Keratinocyte (primary cell): ENCODE measurements at regions not wholly inside any gene's neighbourhood (a gene's known extent, or its start where the extent isn't known, plus 50 kb on each side); places are given as distances from the start of the nearest gene placed in this dataset.
"Not testable (repeated sequence)": the region's sequence is repeated elsewhere in the genome, so short reads cannot be mapped to it uniquely, and the experiment has no call there.

Source experiments
- DNase-seq: peaks from one replicate; pipeline ENCODE4 v3.0.0-alpha.2; 2011; ENCODE audit warnings: low read depth, missing footprints, low spot score
- FAIRE-seq: peaks from 2 replicates; lab custom pipeline; 2011; peaks lifted over from hg19 to GRCh38; lab: Jason Lieb, UNC
- H2AFZ ChIP-seq: 2 replicates; pipeline ENCODE4 v1.6.0; 2012; ENCODE audit warnings: low read length, control low read depth, inconsistent platforms; ENCODE audit not compliant: control insufficient read depth
- H3K27ac ChIP-seq: 2 replicates; pipeline ENCODE4 v1.5.1; 2011; ENCODE audit warnings: low read length; ENCODE audit not compliant: control insufficient read depth, insufficient read depth
- H3K27me3 ChIP-seq: 3 replicates; pipeline ENCODE4 v1.6.0; 2011; ENCODE audit warnings: low read length; ENCODE audit not compliant: control insufficient read depth, insufficient read depth; ENCODE audit errors: extremely low read depth
- H3K36me3 ChIP-seq, 2 experiments: 2 replicates in 1 of 2; 3 replicates in 1 of 2; pipeline ENCODE4 v1.5.1; 2011; ENCODE audit warnings: low read length in 2 of 2, mild to moderate bottlenecking in 1 of 2; ENCODE audit not compliant: control insufficient read depth in 2 of 2, insufficient read depth in 2 of 2; ENCODE audit errors: extremely low read depth in 1 of 2
- H3K4me1 ChIP-seq: 3 replicates; pipeline ENCODE4 v1.5.1; 2011; ENCODE audit warnings: low read length; ENCODE audit not compliant: control insufficient read depth, insufficient read depth; ENCODE audit errors: extremely low read depth
- H3K4me2 ChIP-seq: 3 replicates; pipeline ENCODE4 v1.6.0; 2011; ENCODE audit warnings: low read depth, low read length; ENCODE audit not compliant: control insufficient read depth, insufficient read depth; ENCODE audit errors: extremely low read depth
- H3K4me3 ChIP-seq, 3 experiments: fragments of 200-600 bp in 1 of 3; sonication (generic) in 1 of 3; 2 replicates in 2 of 3; 3 replicates in 1 of 3; pipeline ENCODE4 v1.5.1; 2011 to 2016; ENCODE audit warnings: low read length in 3 of 3, mild to moderate bottlenecking in 3 of 3, control low read depth in 2 of 3, inconsistent platforms in 1 of 3, low read depth in 1 of 3, mixed read lengths in 1 of 3, mixed run types in 1 of 3, moderate library complexity in 1 of 3; ENCODE audit not compliant: control insufficient read depth in 2 of 3, insufficient read depth in 2 of 3; ENCODE audit errors: extremely low read depth in 1 of 3
- H3K79me2 ChIP-seq: 2 replicates; pipeline ENCODE4 v1.6.0; 2012; ENCODE audit warnings: low read length; ENCODE audit not compliant: control insufficient read depth, insufficient read depth
- H3K9ac ChIP-seq: 3 replicates; pipeline ENCODE4 v1.6.0; 2011; ENCODE audit warnings: low read length; ENCODE audit not compliant: control insufficient read depth, insufficient read depth; ENCODE audit errors: extremely low read depth
- H3K9me1 ChIP-seq: 3 replicates; pipeline ENCODE4 v1.6.0; 2011; ENCODE audit warnings: low read length; ENCODE audit not compliant: control insufficient read depth, insufficient read depth; ENCODE audit errors: extremely low read depth
- H3K9me3 ChIP-seq: 2 replicates; pipeline ENCODE4 v1.5.1; 2012; ENCODE audit warnings: low read depth, low read length; ENCODE audit not compliant: control insufficient read depth
- H4K20me1 ChIP-seq: 3 replicates; pipeline ENCODE4 v1.6.0; 2011; ENCODE audit warnings: low read length; ENCODE audit not compliant: control insufficient read depth, insufficient read depth; ENCODE audit errors: extremely low read depth
- EZH2 ChIP-seq: IDR thresholded peaks from one replicate; pipeline ENCODE4 v1.6.1; 2012; ENCODE audit warnings: inconsistent platforms, mild to moderate bottlenecking, low read length, moderate library complexity
- dilution Hi-C: fragments of 300-500 bp; cut with MboI; formaldehyde crosslinking; loops from one replicate; pipeline ENCODE4 v1.7.0; 2020; ENCODE audit warnings: low sequenced_read_pairs; ENCODE audit not compliant: extremely low pct_ligation_motif_present
- TF ChIP-seq, protein P1 (sequence below), 3 experiments: IDR thresholded peaks in 1 of 3; conservative IDR thresholded peaks in 1 of 3; optimal IDR thresholded peaks in 1 of 3; 2 replicates in 2 of 3; 3 replicates in 1 of 3; pipeline versions ENCODE3 to v1.5.1; 2011; ENCODE audit warnings: low read length in 3 of 3, mild to moderate bottlenecking in 3 of 3, moderate library complexity in 2 of 3, control low read depth in 1 of 3, inconsistent platforms in 1 of 3; ENCODE audit not compliant: insufficient read depth in 2 of 3; ENCODE audit errors: extremely low read depth in 1 of 3

DNA sequence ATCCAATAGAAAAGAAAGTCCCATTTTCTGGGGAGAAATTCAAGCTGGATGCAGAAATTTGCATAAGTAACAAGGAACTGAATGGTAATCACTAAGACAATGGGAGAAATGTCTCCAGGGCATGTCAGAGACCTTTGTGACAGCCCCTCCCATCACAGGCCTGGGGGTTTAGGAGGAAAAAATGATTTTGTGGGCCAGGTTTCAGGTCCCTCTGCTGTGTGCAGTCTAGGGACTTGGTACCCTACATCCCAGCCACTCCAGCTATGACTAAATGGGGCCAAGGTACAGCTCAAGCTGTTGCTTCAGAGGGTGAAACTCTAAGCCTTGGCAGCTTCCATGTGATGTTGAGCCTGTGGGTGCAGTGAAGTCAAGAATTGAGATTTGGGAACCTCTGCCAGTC is 695.5 kb upstream of the MIR17HG start:
- TF ChIP-seq EZH2 = no peak
- TF ChIP-seq, protein P1, sequence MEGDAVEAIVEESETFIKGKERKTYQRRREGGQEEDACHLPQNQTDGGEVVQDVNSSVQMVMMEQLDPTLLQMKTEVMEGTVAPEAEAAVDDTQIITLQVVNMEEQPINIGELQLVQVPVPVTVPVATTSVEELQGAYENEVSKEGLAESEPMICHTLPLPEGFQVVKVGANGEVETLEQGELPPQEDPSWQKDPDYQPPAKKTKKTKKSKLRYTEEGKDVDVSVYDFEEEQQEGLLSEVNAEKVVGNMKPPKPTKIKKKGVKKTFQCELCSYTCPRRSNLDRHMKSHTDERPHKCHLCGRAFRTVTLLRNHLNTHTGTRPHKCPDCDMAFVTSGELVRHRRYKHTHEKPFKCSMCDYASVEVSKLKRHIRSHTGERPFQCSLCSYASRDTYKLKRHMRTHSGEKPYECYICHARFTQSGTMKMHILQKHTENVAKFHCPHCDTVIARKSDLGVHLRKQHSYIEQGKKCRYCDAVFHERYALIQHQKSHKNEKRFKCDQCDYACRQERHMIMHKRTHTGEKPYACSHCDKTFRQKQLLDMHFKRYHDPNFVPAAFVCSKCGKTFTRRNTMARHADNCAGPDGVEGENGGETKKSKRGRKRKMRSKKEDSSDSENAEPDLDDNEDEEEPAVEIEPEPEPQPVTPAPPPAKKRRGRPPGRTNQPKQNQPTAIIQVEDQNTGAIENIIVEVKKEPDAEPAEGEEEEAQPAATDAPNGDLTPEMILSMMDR (optimal IDR thresholded peaks at IDR 0.05 in 1 of 3, IDR thresholded peaks at IDR 0.05 in 1 of 3, conservative IDR thresholded peaks at IDR 0.05 in 1 of 3; ENCODE audit: extremely low read depth in 1 of 3, insufficient read depth in 2 of 3, low read length in 3 of 3) = no peak
- no peaks in the 10 kb centered on the region for H3K27me3 ChIP-seq
- no peaks in the 10 kb centered on the region for H3K36me3 ChIP-seq
- no peaks in the 10 kb centered on the region for H4K20me1 ChIP-seq
- H3K27ac ChIP-seq = no peak overlapping the region
- no peak overlapping the region for H3K4me3 ChIP-seq
- DNase-seq (no peak), FAIRE-seq (no peak)
- H2AFZ ChIP-seq = no peak overlapping the region
- H3K9ac ChIP-seq = no peak overlapping the region
- no peak overlapping the region for H3K4me2 ChIP-seq
- dilution Hi-C loops = no loop called here
- no peaks in the 10 kb centered on the region for H3K79me2 ChIP-seq
- H3K9me3 ChIP-seq = no peaks in the 10 kb centered on the region
- H3K9me1 ChIP-seq = no peaks in the 10 kb centered on the region
- H3K4me1 ChIP-seq = no peaks in the 10 kb centered on the region

DNA sequence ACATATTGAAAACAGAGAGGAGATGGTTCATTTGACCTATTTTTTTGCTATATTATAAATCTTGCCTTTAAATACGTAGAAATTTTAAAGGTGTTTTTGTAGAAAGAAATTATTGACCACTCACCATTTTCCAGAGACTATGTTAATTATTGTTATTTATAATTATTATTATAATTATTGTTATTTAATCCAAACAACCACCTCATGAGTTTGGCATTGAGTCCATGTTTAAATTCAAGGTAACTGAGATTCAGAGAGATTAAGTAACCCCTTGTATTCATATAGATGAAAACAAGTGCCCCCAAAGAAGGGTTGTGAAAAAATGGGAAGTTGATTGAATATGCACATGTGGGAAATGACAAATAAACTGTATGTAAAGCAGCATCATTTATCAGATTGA is 692.5 kb upstream of the MIR17HG start:
- Histone ChIP-seq H3K4me1 (no peaks in the 10 kb centered on the region), H4K20me1 (no peaks in the 10 kb centered on the region), H3K79me2 (no peaks in the 10 kb centered on the region), H3K9me1 (no peaks in the 10 kb centered on the region), H3K9ac (no peak overlapping the region), H3K9me3 (no peaks in the 10 kb centered on the region), H3K4me2 (no peak overlapping the region), H3K36me3 (no peaks in the 10 kb centered on the region), H3K27ac (no peak overlapping the region), H2AFZ (no peak overlapping the region), H3K27me3 (no peaks in the 10 kb centered on the region), H3K4me3 (no peak overlapping the region)
- TF ChIP-seq, protein P1 (optimal IDR thresholded peaks at IDR 0.05 in 1 of 3, IDR thresholded peaks at IDR 0.05 in 1 of 3, conservative IDR thresholded peaks at IDR 0.05 in 1 of 3; ENCODE audit: extremely low read depth in 1 of 3, insufficient read depth in 2 of 3, low read length in 3 of 3) = no peak
- no peak for TF ChIP-seq EZH2
- DNase-seq (no peak), FAIRE-seq (no peak)
- dilution Hi-C loops = no loop called here

DNA sequence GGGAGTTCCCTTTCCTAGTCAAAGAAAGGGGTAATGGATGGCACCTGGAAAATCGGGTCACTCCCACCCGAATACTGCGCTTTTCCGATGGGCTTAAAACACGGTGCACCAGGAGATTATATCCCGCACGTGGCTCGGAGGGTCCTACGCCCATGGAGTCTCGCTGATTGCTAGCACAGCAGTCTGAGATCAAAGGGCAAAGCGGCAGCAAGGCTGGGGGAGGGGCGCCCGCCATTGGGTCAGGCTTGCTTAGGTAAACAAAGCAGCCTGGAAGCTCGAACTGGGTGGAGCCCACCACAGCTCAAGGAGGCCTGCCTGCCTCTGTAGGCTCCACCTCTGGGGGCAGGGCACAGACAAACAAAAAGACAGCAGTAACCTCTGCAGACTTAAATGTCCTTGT is 683.3 kb upstream of the MIR17HG start:
- H3K4me3 ChIP-seq, H3K4me1 ChIP-seq, H3K27ac ChIP-seq, DNase-seq, H4K20me1 ChIP-seq, H3K36me3 ChIP-seq, H3K9me3 ChIP-seq, FAIRE-seq, dilution Hi-C loops, H3K4me2 ChIP-seq, H3K79me2 ChIP-seq, H3K9me1 ChIP-seq, H3K27me3 ChIP-seq, H2AFZ ChIP-seq, H3K9ac ChIP-seq: not testable (repeated sequence)
